Spleen (tissue), 11 donors: ENCODE measurements at regions not wholly inside any gene's neighbourhood (a gene's known extent, or its start where the extent isn't known, plus 50 kb on each side); places are given as distances from the start of the nearest gene placed in this dataset.
"Not testable (repeated sequence)": the region's sequence is repeated elsewhere in the genome, so short reads cannot be mapped to it uniquely, and the experiment has no call there.

Source experiments
- DNase-seq: peaks from one replicate; pipeline ENCODE4 v3.0.0-alpha.2; 2020
- H3K27ac ChIP-seq, 8 donors: fragments of 200-600 bp; sonication (generic) in 7 of 8; 1 replicate in 4 of 8; 2 replicates in 4 of 8; pipeline versions ENCODE4 v1.5.0 to v1.8.0; 2016 to 2021; ENCODE audit warnings: inconsistent platforms in 4 of 8, mild to moderate bottlenecking in 4 of 8, moderate library complexity in 1 of 8
- H3K27me3 ChIP-seq, 7 donors: fragments of 200-600 bp; sonication (generic) in 6 of 7; replicated peaks in 1 of 7; 1 replicate in 4 of 7; 2 replicates in 3 of 7; pipeline versions ENCODE4 v1.5.0 to v1.8.0; 2016 to 2021; ENCODE audit warnings: inconsistent platforms in 3 of 7, mild to moderate bottlenecking in 1 of 7
- H3K36me3 ChIP-seq, 6 donors: fragments of 200-600 bp; sonication (generic) in 5 of 6; 1 replicate in 4 of 6; 2 replicates in 2 of 6; pipeline versions ENCODE4 v1.5.0 to v1.8.0; 2016 to 2021; ENCODE audit warnings: inconsistent platforms in 2 of 6
- H3K4me1 ChIP-seq, 6 donors: fragments of 200-600 bp; sonication (generic) in 5 of 6; 1 replicate in 3 of 6; 2 replicates in 3 of 6; pipeline versions ENCODE4 v1.5.0 to v1.8.0; 2016 to 2021; ENCODE audit warnings: inconsistent platforms in 3 of 6
- H3K4me3 ChIP-seq, 8 donors: fragments of 200-600 bp; sonication (generic) in 7 of 8; 1 replicate in 4 of 8; 2 replicates in 4 of 8; pipeline versions ENCODE4 v1.5.0 to v1.8.0; 2016 to 2021; ENCODE audit warnings: inconsistent platforms in 4 of 8, mild to moderate bottlenecking in 4 of 8, moderate library complexity in 2 of 8
- H3K9me3 ChIP-seq, 8 donors: fragments of 200-600 bp; sonication (generic) in 7 of 8; 1 replicate in 4 of 8; 2 replicates in 4 of 8; pipeline versions ENCODE4 v1.5.0 to v1.8.0; 2016 to 2021; ENCODE audit warnings: inconsistent platforms in 4 of 8
- POLR2A ChIP-seq, 3 donors: fragments of 450-650 bp; IDR thresholded peaks; one replicate each; pipeline ENCODE4 v1.5.1; 2017; ENCODE audit warnings: antibody characterized with exemption in 3 of 3, mild to moderate bottlenecking in 1 of 3
- POLR2AphosphoS5 ChIP-seq, 3 donors: sonication (generic); formaldehyde crosslinking; IDR thresholded peaks; one replicate each; pipeline ENCODE4 v1.5.1; 2017; ENCODE audit warnings: antibody characterized with exemption in 3 of 3
- WGBS, 5 donors: extraction: QIAGEN DNeasy Blood & Tissue Kit in 3 of 5; methylation state at CpG; one replicate each; pipeline versions ENCODE4 v1.1.5 to v1.1.7; 2013 to 2018; 5-methylcytosine and 5-hydroxymethylcytosine counted together
- intact Hi-C: fragments of 100-400 bp; cut with DNase I; formaldehyde crosslinking; loops from one replicate; pipeline ENCODE4 v1.15.0; 2023; ENCODE audit warnings: low total_unique reads
- TF ChIP-seq, protein P1 (sequence below), 11 experiments: fragments of 200-600 bp in 7 of 11; fragments of 450-650 bp in 4 of 11; sonication (generic) in 4 of 11; IDR thresholded peaks in 8 of 11; conservative IDR thresholded peaks in 3 of 11; 1 replicate in 7 of 11; 2 replicates in 4 of 11; pipeline versions ENCODE4 v1.4.0 to v1.8.0; 2016 to 2021; ENCODE audit warnings: antibody characterized with exemption in 11 of 11, inconsistent platforms in 4 of 11, mild to moderate bottlenecking in 1 of 11
- donor health status: healthy with polysubstance abuse.
- donor health status: DM: no; HTN: no; CAD: no; lungs with moderate emphysema.
- donor health status: DM: no; HTN: no; CAD: no.
- donor health status: Bipolar disorder and iron deficiency.
- donor health status: healthy.
- donor health status: DM: no; HTN: no; CAD: no.
- donor health status: DM: yes; HTN: yes; CAD: no.

DNA sequence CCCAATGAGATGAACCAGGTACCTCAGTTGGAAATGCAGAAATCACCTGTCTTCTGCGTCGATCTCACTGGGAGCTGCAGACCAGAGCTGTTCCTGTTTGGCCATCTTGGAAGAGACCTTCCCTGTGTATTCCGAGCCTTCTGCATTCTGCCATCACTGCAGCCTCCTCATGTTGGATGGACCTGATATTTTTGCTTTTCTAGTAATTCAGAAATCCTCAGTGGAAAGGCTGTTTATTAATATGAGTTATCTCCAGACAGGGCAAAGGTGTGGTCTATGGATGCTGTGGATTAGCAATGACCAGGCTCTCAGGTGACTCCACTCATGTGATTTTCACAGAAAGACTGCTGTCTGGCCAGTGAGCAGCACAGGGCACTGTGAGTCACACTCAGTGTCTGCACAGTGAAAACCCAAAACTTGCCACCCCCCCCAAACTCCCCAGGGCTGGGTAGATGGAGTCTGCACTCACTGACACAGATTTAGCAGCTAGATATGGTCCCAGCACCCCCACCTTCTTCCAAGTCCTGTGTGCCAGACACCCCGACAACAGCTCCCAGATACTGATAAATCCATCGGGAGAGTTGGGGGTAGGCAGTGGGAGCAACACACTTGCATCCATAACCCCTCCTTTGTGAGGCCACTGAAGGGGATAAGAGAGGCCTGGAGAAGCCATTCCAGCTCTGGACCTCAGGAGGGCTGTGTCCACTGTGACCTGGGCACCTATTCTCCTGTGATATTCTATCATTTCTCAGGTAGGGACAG lies 75.2 kb upstream of the TOP3B start:
- DNase-seq, result no peak
- no peak overlapping the region for H3K4me3 ChIP-seq
- H3K9me3 ChIP-seq, result no peaks in the 10 kb centered on the region
- peaks cover 0 to 39% (median 17%) of the 10 kb centered on the region in 6 donors for H3K4me1 ChIP-seq
- H3K27ac ChIP-seq, result no peak overlapping the region
- TF ChIP-seq POLR2A (IDR thresholded peaks at IDR 0.05), result no peak
- no peak for TF ChIP-seq POLR2AphosphoS5 (IDR thresholded peaks at IDR 0.05)
- TF ChIP-seq, protein P1, sequence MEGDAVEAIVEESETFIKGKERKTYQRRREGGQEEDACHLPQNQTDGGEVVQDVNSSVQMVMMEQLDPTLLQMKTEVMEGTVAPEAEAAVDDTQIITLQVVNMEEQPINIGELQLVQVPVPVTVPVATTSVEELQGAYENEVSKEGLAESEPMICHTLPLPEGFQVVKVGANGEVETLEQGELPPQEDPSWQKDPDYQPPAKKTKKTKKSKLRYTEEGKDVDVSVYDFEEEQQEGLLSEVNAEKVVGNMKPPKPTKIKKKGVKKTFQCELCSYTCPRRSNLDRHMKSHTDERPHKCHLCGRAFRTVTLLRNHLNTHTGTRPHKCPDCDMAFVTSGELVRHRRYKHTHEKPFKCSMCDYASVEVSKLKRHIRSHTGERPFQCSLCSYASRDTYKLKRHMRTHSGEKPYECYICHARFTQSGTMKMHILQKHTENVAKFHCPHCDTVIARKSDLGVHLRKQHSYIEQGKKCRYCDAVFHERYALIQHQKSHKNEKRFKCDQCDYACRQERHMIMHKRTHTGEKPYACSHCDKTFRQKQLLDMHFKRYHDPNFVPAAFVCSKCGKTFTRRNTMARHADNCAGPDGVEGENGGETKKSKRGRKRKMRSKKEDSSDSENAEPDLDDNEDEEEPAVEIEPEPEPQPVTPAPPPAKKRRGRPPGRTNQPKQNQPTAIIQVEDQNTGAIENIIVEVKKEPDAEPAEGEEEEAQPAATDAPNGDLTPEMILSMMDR (IDR thresholded peaks at IDR 0.05 in 8 of 11, conservative IDR thresholded peaks at IDR 0.05 in 3 of 11), result no peak
- peaks cover 0 to 31% (median 0%) of the 10 kb centered on the region in 7 donors for H3K27me3 ChIP-seq
- intact Hi-C loops, result no loop called here
- H3K36me3 ChIP-seq, result no peaks in the 10 kb centered on the region
- WGBS, 5 donors, result 70 to 77% (median 72%) methylated on average over 5 of the region's 5 CpGs

DNA sequence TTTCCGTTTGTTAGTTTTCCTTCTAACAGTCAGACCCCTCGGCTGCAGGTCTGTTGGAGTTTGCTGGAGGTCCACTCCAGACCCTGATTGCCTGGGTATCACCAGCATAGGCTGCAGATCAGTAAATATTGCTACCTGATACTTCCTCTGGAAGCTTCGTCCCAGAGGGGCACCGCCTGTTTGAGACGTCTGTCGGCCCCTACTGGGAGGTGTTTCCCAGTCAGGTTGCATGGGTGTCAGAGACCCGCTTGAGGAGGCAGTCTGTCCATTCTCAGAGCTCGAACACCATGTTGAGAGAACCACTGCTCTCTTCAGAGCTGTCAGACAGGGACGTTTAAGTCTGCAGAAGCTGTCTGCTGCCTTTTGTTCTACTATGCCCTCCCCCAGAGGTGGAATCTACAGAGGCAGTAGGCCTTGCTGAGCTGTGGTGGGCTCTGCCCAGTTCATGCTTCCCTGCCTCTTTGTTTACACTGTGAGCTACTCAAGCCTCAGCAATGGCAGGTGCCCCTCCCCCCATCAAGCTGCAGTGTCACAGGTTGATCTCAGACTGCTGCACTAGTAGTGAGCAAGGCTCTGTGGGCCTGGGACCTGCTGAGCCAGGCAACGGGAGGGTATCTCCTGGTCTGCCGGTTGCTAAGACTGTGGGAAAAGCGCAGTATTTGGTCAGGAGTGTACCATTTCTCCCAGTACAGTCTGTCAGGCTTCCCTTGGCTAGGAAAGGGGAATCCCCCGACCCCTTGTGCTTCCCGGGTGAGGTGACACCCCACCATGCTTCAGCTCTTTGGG lies 74.4 kb upstream of the TOP3B start:
- H3K27ac ChIP-seq, H3K36me3 ChIP-seq, H3K4me3 ChIP-seq, intact Hi-C loops, H3K9me3 ChIP-seq, DNase-seq: not testable (repeated sequence)
- 62 to 72% (median 68%) methylated on average over 13 to 14 of the region's 14 CpGs for WGBS, 5 donors
- Histone ChIP-seq H3K4me1 (peaks cover 0 to 33% (median 16%) of the 10 kb centered on the region in 6 donors), H3K27me3 (peaks cover 0 to 31% (median 0%) of the 10 kb centered on the region in 7 donors)

DNA sequence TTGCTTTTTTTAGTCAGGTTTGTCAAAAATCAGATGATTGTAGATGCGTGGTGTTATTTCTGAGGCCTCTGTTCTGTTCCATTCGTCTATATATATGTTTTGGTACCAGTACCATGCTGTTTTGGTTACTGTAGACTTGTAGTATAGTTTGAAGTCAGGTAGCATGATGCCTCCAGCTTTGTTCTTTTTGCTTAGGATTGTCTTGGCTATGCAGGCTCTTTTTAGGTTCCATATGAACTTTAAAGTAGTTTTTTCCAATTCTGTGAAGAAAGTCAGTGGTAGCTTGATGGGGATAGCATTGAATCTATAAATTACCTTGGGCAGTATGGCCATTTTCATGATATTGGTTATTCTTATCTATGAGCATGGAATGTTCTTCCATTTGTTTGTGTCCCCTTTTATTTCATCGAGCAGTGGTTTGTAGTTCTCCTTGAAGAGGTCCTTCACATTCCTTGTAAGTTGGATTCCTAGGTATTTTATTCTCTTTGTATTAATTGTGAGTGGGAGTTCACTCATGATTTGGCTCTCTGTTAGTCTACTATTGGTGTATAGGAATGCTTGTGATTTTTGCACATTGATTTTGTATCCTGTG lies 70.1 kb upstream of the TOP3B start:
- intact Hi-C loops, H3K4me1 ChIP-seq, H3K27ac ChIP-seq, H3K9me3 ChIP-seq, DNase-seq, H3K4me3 ChIP-seq, H3K36me3 ChIP-seq: not testable (repeated sequence)
- 73 to 80% (median 79%) methylated on average over 3 of the region's 3 CpGs for WGBS, 5 donors
- peaks cover 0 to 12% (median 0%) of the 10 kb centered on the region in 7 donors for H3K27me3 ChIP-seq

DNA sequence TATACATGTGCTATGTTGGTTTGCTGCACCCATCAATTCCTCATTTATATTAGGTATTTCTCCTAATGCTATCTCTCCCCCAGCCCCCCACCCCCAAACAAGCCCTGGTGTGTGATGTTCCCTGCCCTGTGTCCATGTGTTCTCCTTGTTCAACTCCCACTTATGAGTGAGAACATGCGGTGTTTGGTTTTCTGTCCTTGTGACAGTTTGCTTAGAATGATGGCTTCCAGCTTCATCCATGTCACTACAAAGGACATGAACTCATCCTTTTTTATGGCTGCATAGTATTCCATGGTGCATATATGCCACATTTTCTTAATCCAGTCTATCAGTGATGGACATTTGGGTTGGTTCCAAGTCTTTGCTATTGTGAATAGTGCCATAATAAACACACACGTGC lies 68.4 kb upstream of the TOP3B start:
- H3K4me3 ChIP-seq, H3K27ac ChIP-seq, H3K27me3 ChIP-seq, intact Hi-C loops, H3K9me3 ChIP-seq, H3K36me3 ChIP-seq, DNase-seq, H3K4me1 ChIP-seq: not testable (repeated sequence)
- WGBS, 5 donors, result 45 to 50% (median 50%) methylated on average over 2 of the region's 2 CpGs

DNA sequence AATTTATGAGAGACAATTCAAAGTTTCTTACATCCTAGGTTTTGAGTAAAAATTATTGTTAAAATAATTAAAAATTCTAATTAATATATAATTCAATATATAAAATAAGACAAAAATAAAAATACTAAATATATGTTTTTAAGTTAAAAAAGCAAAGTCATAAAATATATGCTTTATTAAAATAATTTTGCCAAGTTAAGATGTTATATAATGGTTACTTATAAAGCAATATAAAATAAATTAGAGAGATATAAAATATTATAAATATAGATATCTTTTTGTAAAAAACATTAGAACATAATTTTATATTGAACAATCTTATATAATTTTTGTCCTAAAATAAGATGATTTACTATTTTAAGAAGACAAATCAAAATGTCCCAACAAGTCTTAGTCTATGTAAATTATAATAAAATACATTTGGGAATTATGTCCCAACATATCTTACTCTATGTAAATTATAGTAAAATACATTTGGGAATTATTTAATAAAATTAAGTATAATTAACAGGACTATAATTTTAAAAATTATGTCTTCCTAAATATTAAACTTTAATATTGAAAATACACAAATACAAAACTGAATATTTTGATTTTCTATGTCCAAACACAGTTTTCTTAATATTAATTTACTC lies 67.7 kb upstream of the TOP3B start:
- H3K4me3 ChIP-seq, result no peak overlapping the region
- intact Hi-C loops, result no loop called here
- TF ChIP-seq POLR2AphosphoS5 (IDR thresholded peaks at IDR 0.05), result no peak
- TF ChIP-seq, protein P1 (IDR thresholded peaks at IDR 0.05 in 8 of 11, conservative IDR thresholded peaks at IDR 0.05 in 3 of 11), result no peak
- TF ChIP-seq POLR2A (IDR thresholded peaks at IDR 0.05), result no peak
- peaks cover 0 to 5% (median 0%) of the 10 kb centered on the region in 7 donors for H3K27me3 ChIP-seq
- H3K36me3 ChIP-seq, result no peaks in the 10 kb centered on the region
- H3K27ac ChIP-seq, result no peak overlapping the region
- peaks cover 0 to 3% (median 0%) of the 10 kb centered on the region in 8 donors for H3K9me3 ChIP-seq
- no peaks in the 10 kb centered on the region for H3K4me1 ChIP-seq
- DNase-seq, result no peak
